BJ (cell line): ENCODE measurements at regions not wholly inside any gene's neighbourhood (a gene's known extent, or its start where the extent isn't known, plus 50 kb on each side); places are given as distances from the start of the nearest gene placed in this dataset.

Source experiments
- CTCF ChIA-PET: fragments of 350-600 bp; formaldehyde crosslinking; extraction: SDS; loops from one replicate; lab custom pipeline; 2021; ENCODE audit warnings: antibody characterized with exemption, inconsistent platforms; lab: Yijun Ruan, JAX
- POLR2A ChIA-PET: fragments of 300-600 bp; sonication (Branson Sonifier 250); formaldehyde crosslinking; extraction: SDS; loops from one replicate; lab custom pipeline; 2021; ENCODE audit warnings: antibody characterized with exemption; lab: Charles Lee
- DNase-seq: peaks from one replicate; pipeline ENCODE4 v3.0.0-alpha.2; 2011; ENCODE audit warnings: low read depth
- H3K27me3 ChIP-seq: 2 replicates; pipeline ENCODE4 v1.6.0; 2011; ENCODE audit warnings: low read length; ENCODE audit not compliant: control insufficient read depth, insufficient read depth
- H3K36me3 ChIP-seq: 2 replicates; pipeline ENCODE4 v1.5.1; 2011; ENCODE audit warnings: low read length; ENCODE audit not compliant: control insufficient read depth, insufficient read depth
- H3K4me3 ChIP-seq: 2 replicates; pipeline ENCODE4 v1.5.1; 2011; ENCODE audit warnings: low read depth, mild to moderate bottlenecking, control low read depth, low read length
- TF ChIP-seq, protein P1 (sequence below): IDR thresholded peaks from 2 replicates; pipeline ENCODE4 v1.5.1; 2011; ENCODE audit warnings: low read depth, mild to moderate bottlenecking, control low read depth, inconsistent platforms, low read length, moderate library complexity; ENCODE audit not compliant: insufficient read depth

DNA sequence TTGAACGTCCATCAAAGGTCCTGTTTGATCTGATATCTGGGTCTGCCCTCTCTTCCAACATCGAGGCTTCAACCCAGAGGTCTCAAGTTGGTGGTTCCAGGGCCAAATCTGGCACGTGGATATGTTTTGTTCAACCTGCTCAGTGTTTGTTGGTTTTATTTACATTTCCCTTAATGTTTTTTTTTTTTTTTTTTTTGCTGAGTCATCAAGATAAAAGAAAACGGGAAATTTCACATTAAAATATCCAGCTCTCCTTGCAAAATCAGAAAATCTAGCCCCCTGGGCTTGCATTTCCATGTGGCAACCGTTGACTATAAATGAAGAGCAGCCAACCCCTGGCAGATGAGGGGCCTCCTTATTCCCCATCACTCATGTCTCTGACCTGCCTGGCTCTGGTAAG is 765.6 kb upstream of the TBX3 start:
- Histone ChIP-seq H3K4me3 (no peak overlapping the region), H3K27me3 (no peaks in the 10 kb centered on the region), H3K36me3 (no peaks in the 10 kb centered on the region)
- CTCF ChIA-PET: no interaction called here
- TF ChIP-seq, protein P1, sequence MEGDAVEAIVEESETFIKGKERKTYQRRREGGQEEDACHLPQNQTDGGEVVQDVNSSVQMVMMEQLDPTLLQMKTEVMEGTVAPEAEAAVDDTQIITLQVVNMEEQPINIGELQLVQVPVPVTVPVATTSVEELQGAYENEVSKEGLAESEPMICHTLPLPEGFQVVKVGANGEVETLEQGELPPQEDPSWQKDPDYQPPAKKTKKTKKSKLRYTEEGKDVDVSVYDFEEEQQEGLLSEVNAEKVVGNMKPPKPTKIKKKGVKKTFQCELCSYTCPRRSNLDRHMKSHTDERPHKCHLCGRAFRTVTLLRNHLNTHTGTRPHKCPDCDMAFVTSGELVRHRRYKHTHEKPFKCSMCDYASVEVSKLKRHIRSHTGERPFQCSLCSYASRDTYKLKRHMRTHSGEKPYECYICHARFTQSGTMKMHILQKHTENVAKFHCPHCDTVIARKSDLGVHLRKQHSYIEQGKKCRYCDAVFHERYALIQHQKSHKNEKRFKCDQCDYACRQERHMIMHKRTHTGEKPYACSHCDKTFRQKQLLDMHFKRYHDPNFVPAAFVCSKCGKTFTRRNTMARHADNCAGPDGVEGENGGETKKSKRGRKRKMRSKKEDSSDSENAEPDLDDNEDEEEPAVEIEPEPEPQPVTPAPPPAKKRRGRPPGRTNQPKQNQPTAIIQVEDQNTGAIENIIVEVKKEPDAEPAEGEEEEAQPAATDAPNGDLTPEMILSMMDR: no peak
- no peak for DNase-seq
- POLR2A ChIA-PET: no interaction called here

- no peak for DNase-seq
- Histone ChIP-seq H3K4me3 (no peak overlapping the region), H3K27me3 (no peaks in the 10 kb centered on the region), H3K36me3 (no peaks in the 10 kb centered on the region)
- CTCF ChIA-PET: interaction anchor here (1.2 kb wide), 1 partner anchor 8 kb away, joined by 3 read pairs; no protein-coding TSS in a partner anchor
- POLR2A ChIA-PET: no interaction called here
- TF ChIP-seq, protein P1: no peak
Measured at GRCh38 chr12:115444346-115444745, 760.4 kb upstream of the TBX3 start.

DNA sequence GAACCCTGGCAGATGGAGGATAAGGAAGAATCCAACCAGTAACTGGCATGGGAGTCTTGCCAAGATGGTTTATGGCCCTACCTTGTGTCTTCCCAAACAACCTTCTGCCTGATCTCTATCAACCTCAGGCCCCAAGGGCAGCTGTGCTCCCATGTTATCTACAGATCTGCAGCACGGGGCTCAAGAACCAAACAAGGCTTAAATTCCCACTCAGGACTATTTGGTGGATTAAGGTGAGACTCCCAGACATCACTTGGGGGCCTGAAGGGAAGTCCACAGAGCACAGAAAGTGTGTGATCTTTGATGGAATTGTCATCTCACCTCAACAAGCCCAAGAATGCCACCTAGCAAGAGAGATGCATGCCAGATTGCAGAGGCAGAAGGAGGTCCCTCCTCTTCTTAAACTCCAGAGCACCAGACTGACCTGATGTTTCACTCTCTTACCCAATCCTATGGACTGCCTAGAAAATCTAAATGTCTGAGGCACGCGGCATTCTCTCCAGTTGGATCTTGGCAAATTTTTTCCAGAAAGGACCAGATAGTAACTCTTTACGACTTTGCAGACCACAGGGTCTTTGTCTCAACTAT is 759.5 kb upstream of the TBX3 start:
- Histone ChIP-seq H3K27me3 (no peaks in the 10 kb centered on the region), H3K4me3 (no peak overlapping the region), H3K36me3 (no peaks in the 10 kb centered on the region)
- ChIA-PET CTCF (interaction anchor here (1.2 kb wide), 1 partner anchor 7 kb away, joined by 3 read pairs; no protein-coding TSS in a partner anchor), POLR2A (no interaction called here)
- TF ChIP-seq, protein P1: no peak
- DNase-seq: no peak

- Histone ChIP-seq H3K4me3 (no peak overlapping the region), H3K36me3 (no peaks in the 10 kb centered on the region), H3K27me3 (no peaks in the 10 kb centered on the region)
- peak; percentile 21 for DNase-seq
- CTCF ChIA-PET: no interaction called here
- POLR2A ChIA-PET: no interaction called here
- TF ChIP-seq, protein P1: no peak
Measured at GRCh38 chr12:115440438-115440837, 756.5 kb upstream of the TBX3 start.

- H3K36me3 ChIP-seq: no peaks in the 10 kb centered on the region
- TF ChIP-seq, protein P1: no peak
- ChIA-PET POLR2A (no interaction called here), CTCF (interaction anchor here (1.0 kb wide), 1 partner anchor 15 kb away, joined by 5 read pairs; no protein-coding TSS in a partner anchor)
- H3K4me3 ChIP-seq: no peak overlapping the region
- DNase-seq: no peak
- no peaks in the 10 kb centered on the region for H3K27me3 ChIP-seq
Measured at GRCh38 chr12:115439008-115439601, 755.1 kb upstream of the TBX3 start.
